ENCODE measurements at regions not wholly inside any gene's neighbourhood (a gene's known extent, or its start where the extent isn't known, plus 50 kb on each side); places are given as distances from the start of the nearest gene placed in this dataset.
"Not testable (repeated sequence)": the region's sequence is repeated elsewhere in the genome, so short reads cannot be mapped to it uniquely, and the experiment has no call there.

GRCh38 chr2:101627285-101628029 lies 70.0 kb upstream of the MAP4K4 start:
- no peak for TF ChIP-seq CTCF (IDR thresholded peaks at IDR 0.05; ENCODE audit: insufficient read depth, low read depth, low read length)
- H3K4me3 ChIP-seq (ENCODE audit: low read depth, low read length) = no peak overlapping the region
- no peak for DNase-seq (ENCODE audit: low read depth)

- not testable (repeated sequence) for H3K4me3 ChIP-seq (ENCODE audit: low read depth, low read length); DNase-seq (ENCODE audit: low read depth)
These were observed 71.7 kb upstream of the MAP4K4 start for GRCh38 chr2:101625814-101626213.

- no peak for TF ChIP-seq CTCF (IDR thresholded peaks at IDR 0.05; ENCODE audit: insufficient read depth, low read depth, low read length)
- no peak for DNase-seq (ENCODE audit: low read depth)
- H3K4me3 ChIP-seq (ENCODE audit: low read depth, low read length) = no peak overlapping the region
These were observed 72.1 kb upstream of the MAP4K4 start for GRCh38 chr2:101625387-101625786.

- DNase-seq (ENCODE audit: low read depth) = no peak
- no peak overlapping the region for H3K4me3 ChIP-seq (ENCODE audit: low read depth, low read length)
- TF ChIP-seq CTCF (IDR thresholded peaks at IDR 0.05; ENCODE audit: insufficient read depth, low read depth, low read length) = no peak
These were observed 72.7 kb upstream of the MAP4K4 start for GRCh38 chr2:101624706-101625332.

GRCh38 chr2:101623031-101623521 lies 74.4 kb upstream of the MAP4K4 start:
- no peak overlapping the region for H3K4me3 ChIP-seq (ENCODE audit: low read depth, low read length)
- DNase-seq (ENCODE audit: low read depth) = no peak
- TF ChIP-seq CTCF (IDR thresholded peaks at IDR 0.05; ENCODE audit: insufficient read depth, low read depth, low read length) = no peak

- no peak overlapping the region for H3K4me3 ChIP-seq (ENCODE audit: low read depth, low read length)
- no peak for DNase-seq (ENCODE audit: low read depth)
- no peak for TF ChIP-seq CTCF (IDR thresholded peaks at IDR 0.05; ENCODE audit: insufficient read depth, low read depth, low read length)
These were observed 75.1 kb upstream of the MAP4K4 start for GRCh38 chr2:101622210-101623030.

GRCh38 chr2:101619191-101619591 lies 78.3 kb upstream of the MAP4K4 start:
- no peak for TF ChIP-seq CTCF (IDR thresholded peaks at IDR 0.05; ENCODE audit: insufficient read depth, low read depth, low read length)
- DNase-seq (ENCODE audit: low read depth) = peak; percentile 60
- H3K4me3 ChIP-seq (ENCODE audit: low read depth, low read length) = no peak overlapping the region

All from fibroblast of villous mesenchyme (primary cell).